SU-DHL-6 (cell line): ENCODE measurements at regions not wholly inside any gene's neighbourhood (a gene's known extent, or its start where the extent isn't known, plus 50 kb on each side); places are given as distances from the start of the nearest gene placed in this dataset.

Experiments used
- CTCF ChIP-seq: fragments of 200-600 bp; sonication (generic); IDR thresholded peaks from one replicate; pipeline ENCODE4 v1.5.1; 2017; ENCODE audit warnings: antibody characterized with exemption, mild to moderate bottlenecking, low read length, moderate library complexity; ENCODE audit not compliant: insufficient read depth, poor library complexity, severe bottlenecking
- EZH2phosphoT487 ChIP-seq: fragments of 200-600 bp; sonication (generic), shearing (Covaris generic); conservative IDR thresholded peaks from 2 replicates; pipeline ENCODE4 v1.6.1; 2018; ENCODE audit warnings: mild to moderate bottlenecking, antibody characterized with exemption, low read length, moderate library complexity, mixed read lengths

- TF ChIP-seq CTCF (peak; percentile 96), EZH2phosphoT487 (no peak)
Observed at GRCh38 chr2:60641811-60642788, 88.6 kb upstream of the BCL11A start.
